OCI-LY1 (cell line): ENCODE measurements at regions not wholly inside any gene's neighbourhood (a gene's known extent, or its start where the extent isn't known, plus 50 kb on each side); places are given as distances from the start of the nearest gene placed in this dataset.

ENCODE experiments used
- EZH2 ChIP-seq: fragments of 200-600 bp; sonication (generic), shearing (Covaris generic); IDR thresholded peaks from 2 replicates; pipeline ENCODE4 v1.8.0; 2017; ENCODE audit warnings: borderline replicate concordance, mixed run types, mild to moderate bottlenecking, antibody characterized with exemption, low read length, moderate library complexity, mixed read lengths
- TF ChIP-seq, protein P1 (sequence below): fragments of 200-600 bp; sonication (generic), shearing (Covaris generic); IDR thresholded peaks from 2 replicates; pipeline ENCODE4 v1.5.1; 2017; ENCODE audit warnings: mild to moderate bottlenecking, antibody characterized with exemption, low read length, moderate library complexity, mixed read lengths

DNA sequence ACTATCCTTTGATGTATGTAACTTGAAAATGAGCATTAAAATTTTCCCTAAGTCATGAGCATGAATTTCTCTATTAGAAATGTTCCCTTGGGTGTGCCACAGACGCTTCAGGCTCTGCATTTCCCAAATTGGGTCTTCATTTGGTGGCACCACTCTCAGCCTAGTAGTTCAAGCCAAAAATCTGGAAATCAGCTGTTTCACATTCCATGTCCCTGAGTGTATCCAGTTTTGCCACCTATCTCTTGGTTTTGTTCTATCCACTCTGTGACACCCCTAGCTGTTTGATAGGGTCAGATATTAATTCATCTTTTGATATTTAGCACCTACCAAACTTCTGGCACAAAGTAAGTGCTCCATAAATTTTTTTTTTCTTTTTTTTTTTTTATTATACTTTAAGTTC, 89.5 kb upstream of the DPH5 start:
- TF ChIP-seq, protein P1, sequence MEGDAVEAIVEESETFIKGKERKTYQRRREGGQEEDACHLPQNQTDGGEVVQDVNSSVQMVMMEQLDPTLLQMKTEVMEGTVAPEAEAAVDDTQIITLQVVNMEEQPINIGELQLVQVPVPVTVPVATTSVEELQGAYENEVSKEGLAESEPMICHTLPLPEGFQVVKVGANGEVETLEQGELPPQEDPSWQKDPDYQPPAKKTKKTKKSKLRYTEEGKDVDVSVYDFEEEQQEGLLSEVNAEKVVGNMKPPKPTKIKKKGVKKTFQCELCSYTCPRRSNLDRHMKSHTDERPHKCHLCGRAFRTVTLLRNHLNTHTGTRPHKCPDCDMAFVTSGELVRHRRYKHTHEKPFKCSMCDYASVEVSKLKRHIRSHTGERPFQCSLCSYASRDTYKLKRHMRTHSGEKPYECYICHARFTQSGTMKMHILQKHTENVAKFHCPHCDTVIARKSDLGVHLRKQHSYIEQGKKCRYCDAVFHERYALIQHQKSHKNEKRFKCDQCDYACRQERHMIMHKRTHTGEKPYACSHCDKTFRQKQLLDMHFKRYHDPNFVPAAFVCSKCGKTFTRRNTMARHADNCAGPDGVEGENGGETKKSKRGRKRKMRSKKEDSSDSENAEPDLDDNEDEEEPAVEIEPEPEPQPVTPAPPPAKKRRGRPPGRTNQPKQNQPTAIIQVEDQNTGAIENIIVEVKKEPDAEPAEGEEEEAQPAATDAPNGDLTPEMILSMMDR: no peak
- no peak for TF ChIP-seq EZH2
